GM18861 (cell line): ENCODE measurements at regions not wholly inside any gene's neighbourhood (a gene's known extent, or its start where the extent isn't known, plus 50 kb on each side); places are given as distances from the start of the nearest gene placed in this dataset.

ENCODE experiments used
- ATAC-seq: cut with Tn5 transposase; IDR thresholded peaks from one replicate; pipeline ENCODE4 v1.9.1; 2021; ENCODE audit not compliant: unreplicated experiment

- ATAC-seq: no peak
These were observed 51.1 kb upstream of the TMEM33 start for GRCh38 chr4:41883988-41884734.

- ATAC-seq: peak; percentile 69
These were observed 52.4 kb upstream of the TMEM33 start for GRCh38 chr4:41882625-41883347.

- no peak for ATAC-seq
These were observed 53.1 kb upstream of the TMEM33 start for GRCh38 chr4:41881981-41882624.

GRCh38 chr4:41880840-41881831, 54.1 kb upstream of the TMEM33 start:
- ATAC-seq: no peak

GRCh38 chr4:41880022-41880837, 55.0 kb upstream of the TMEM33 start:
- no peak for ATAC-seq

- no peak for ATAC-seq
These were observed 55.7 kb upstream of the TMEM33 start for GRCh38 chr4:41879552-41879951.

- ATAC-seq: no peak
These were observed 56.2 kb upstream of the TMEM33 start for GRCh38 chr4:41878991-41879491.

GRCh38 chr4:41878170-41878969, 56.9 kb upstream of the TMEM33 start:
- no peak for ATAC-seq

GRCh38 chr4:41877020-41877796, 58.0 kb upstream of the TMEM33 start:
- ATAC-seq: no peak

- ATAC-seq: no peak
These were observed 60.4 kb upstream of the TMEM33 start for GRCh38 chr4:41874873-41875272.

GRCh38 chr4:41874398-41874797, 60.8 kb upstream of the TMEM33 start:
- no peak for ATAC-seq

- ATAC-seq: no peak
These were observed 61.6 kb upstream of the TMEM33 start for GRCh38 chr4:41873380-41874295.

- no peak for ATAC-seq
These were observed 65.2 kb upstream of the TMEM33 start for GRCh38 chr4:41870035-41870434.

GRCh38 chr4:41866799-41867677, 68.2 kb upstream of the TMEM33 start:
- ATAC-seq: no peak

GRCh38 chr4:41865981-41866798, 69.0 kb upstream of the TMEM33 start:
- no peak for ATAC-seq
